HepG2 (cell line): ENCODE measurements at regions not wholly inside any gene's neighbourhood (a gene's known extent, or its start where the extent isn't known, plus 50 kb on each side); places are given as distances from the start of the nearest gene placed in this dataset.

Experiments used
- FLYWCH1 ChIP-seq: sonication (generic); formaldehyde crosslinking; IDR thresholded peaks from 2 replicates; pipeline ENCODE4 v1.8.1; 2023; ENCODE audit warnings: mild to moderate bottlenecking, missing genetic modification reagents
- GABPA ChIP-seq, 2 experiments: IDR thresholded peaks; 2 replicates each; pipeline ENCODE4 v1.6.1; 2011 to 2016; ENCODE audit warnings: low read depth in 2 of 2, low read length in 1 of 2, missing biosample characterization in 1 of 2, missing genetic modification characterization in 1 of 2
- HNF4A ChIP-seq: sonication (generic); formaldehyde crosslinking; IDR thresholded peaks from 2 replicates; pipeline ENCODE4 v1.4.0; 2020; ENCODE audit warnings: missing genetic modification reagents
- IRF2 ChIP-seq: IDR thresholded peaks from 2 replicates; pipeline ENCODE4 v1.6.1; 2018; ENCODE audit warnings: missing genetic modification reagents, missing compliant biosample characterization
- KDM3A ChIP-seq: IDR thresholded peaks from 2 replicates; pipeline ENCODE4 v1.6.1; 2018; ENCODE audit warnings: low read depth, missing compliant biosample characterization
- MED1 ChIP-seq: sonication (generic); formaldehyde crosslinking; IDR thresholded peaks from 2 replicates; pipeline ENCODE4 v1.4.0; 2020; ENCODE audit warnings: missing genetic modification reagents
- PITX1 ChIP-seq: sonication (generic); formaldehyde crosslinking; IDR thresholded peaks from 2 replicates; pipeline ENCODE4 v1.5.1; 2020; ENCODE audit warnings: mild to moderate bottlenecking, missing genetic modification reagents
- RBM22 ChIP-seq: fragments of 200-400 bp; formaldehyde crosslinking; optimal IDR thresholded peaks from 2 replicates; pipeline ENCODE3; 2017; ENCODE audit warnings: mild to moderate bottlenecking, low read length, moderate library complexity
- SNAPC2 ChIP-seq: sonication (generic); formaldehyde crosslinking; IDR thresholded peaks from 2 replicates; pipeline ENCODE4 v1.8.1; 2022; ENCODE audit warnings: mild to moderate bottlenecking, missing genetic modification reagents
- SOX5 ChIP-seq: IDR thresholded peaks from 2 replicates; pipeline ENCODE4 v1.6.1; 2016; ENCODE audit warnings: borderline replicate concordance
- SRSF9 ChIP-seq: fragments of 200-400 bp; formaldehyde crosslinking; IDR thresholded peaks from 2 replicates; pipeline ENCODE4 v1.6.1; 2018; ENCODE audit warnings: borderline replicate concordance, mild to moderate bottlenecking, low read depth, low read length; ENCODE audit not compliant: insufficient read depth, poor library complexity, severe bottlenecking
- ZNF34 ChIP-seq: sonication (generic); formaldehyde crosslinking; IDR thresholded peaks from 2 replicates; pipeline ENCODE4 v1.4.0; 2020; ENCODE audit warnings: mild to moderate bottlenecking, missing genetic modification reagents, borderline replicate concordance
- ZNF713 ChIP-seq: sonication (generic); formaldehyde crosslinking; IDR thresholded peaks from 2 replicates; pipeline ENCODE4 v1.4.0; 2020; ENCODE audit warnings: mild to moderate bottlenecking, missing genetic modification reagents
- ZNF720 ChIP-seq: sonication (generic); formaldehyde crosslinking; IDR thresholded peaks from 2 replicates; pipeline ENCODE4 v1.4.0; 2020; ENCODE audit warnings: missing genetic modification reagents
- ZNF746 ChIP-seq: sonication (generic); formaldehyde crosslinking; IDR thresholded peaks from 2 replicates; pipeline ENCODE4 v1.8.0; 2022; ENCODE audit warnings: mild to moderate bottlenecking, missing genetic modification reagents
- TF ChIP-seq, protein P1 (sequence below): sonication (generic); formaldehyde crosslinking; IDR thresholded peaks from 2 replicates; pipeline ENCODE4 v1.4.0; 2020; ENCODE audit warnings: missing genetic modification reagents
- TF ChIP-seq, protein P2 (sequence below): IDR thresholded peaks from 2 replicates; pipeline ENCODE4 v1.6.1; 2016; ENCODE audit warnings: missing biosample characterization, missing genetic modification reagents, low read depth
- TF ChIP-seq, protein P3 (sequence below): IDR thresholded peaks from 2 replicates; pipeline ENCODE4 v1.6.1; 2018; ENCODE audit warnings: missing genetic modification reagents
- TF ChIP-seq, protein P4 (sequence below): sonication (generic); formaldehyde crosslinking; IDR thresholded peaks from 2 replicates; pipeline ENCODE4 v1.8.0; 2022; ENCODE audit warnings: mild to moderate bottlenecking, missing genetic modification reagents, moderate library complexity
- TF ChIP-seq, protein P5 (sequence below): sonication (generic); formaldehyde crosslinking; IDR thresholded peaks from 2 replicates; pipeline ENCODE4 v1.4.0; 2020; ENCODE audit warnings: missing genetic modification reagents, borderline replicate concordance

DNA sequence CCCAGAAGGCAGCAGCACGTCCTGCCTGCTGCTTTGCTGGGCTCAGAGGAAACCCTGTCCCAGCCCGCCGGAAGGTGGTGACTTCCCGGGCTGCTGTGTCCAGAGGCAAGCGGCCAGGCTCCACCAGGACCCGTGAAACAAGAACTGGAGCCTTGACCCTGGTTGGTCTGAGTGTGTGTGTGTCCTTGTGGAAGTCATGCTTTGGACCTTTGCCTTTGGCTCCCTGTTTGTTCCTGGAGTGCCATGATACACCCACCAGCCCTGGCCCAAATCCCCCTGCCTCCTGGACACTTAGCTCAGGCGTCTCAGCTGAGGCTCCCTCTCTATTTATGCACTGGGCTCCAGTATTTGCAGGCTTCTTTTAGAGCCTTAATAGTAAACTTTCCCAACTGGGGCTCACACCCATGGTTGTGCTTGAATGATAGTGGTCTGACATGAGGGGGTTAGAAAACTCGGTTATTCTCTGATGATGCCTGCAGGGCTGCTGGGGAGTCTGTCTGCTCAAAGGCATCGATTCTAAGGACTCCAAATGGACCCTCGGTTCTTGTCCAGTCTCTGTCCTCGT, 72.2 kb downstream of the C9orf50 start (continued):
- TF ChIP-seq, protein P1, sequence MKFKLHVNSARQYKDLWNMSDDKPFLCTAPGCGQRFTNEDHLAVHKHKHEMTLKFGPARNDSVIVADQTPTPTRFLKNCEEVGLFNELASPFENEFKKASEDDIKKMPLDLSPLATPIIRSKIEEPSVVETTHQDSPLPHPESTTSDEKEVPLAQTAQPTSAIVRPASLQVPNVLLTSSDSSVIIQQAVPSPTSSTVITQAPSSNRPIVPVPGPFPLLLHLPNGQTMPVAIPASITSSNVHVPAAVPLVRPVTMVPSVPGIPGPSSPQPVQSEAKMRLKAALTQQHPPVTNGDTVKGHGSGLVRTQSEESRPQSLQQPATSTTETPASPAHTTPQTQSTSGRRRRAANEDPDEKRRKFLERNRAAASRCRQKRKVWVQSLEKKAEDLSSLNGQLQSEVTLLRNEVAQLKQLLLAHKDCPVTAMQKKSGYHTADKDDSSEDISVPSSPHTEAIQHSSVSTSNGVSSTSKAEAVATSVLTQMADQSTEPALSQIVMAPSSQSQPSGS (CRISPR knock-in tag) = peak; percentile 13; the same call in 1 of the 2 replicates
- TF ChIP-seq HNF4A (CRISPR knock-in tag) (peak; percentile 76), ZNF34 (no peak), ZNF720 (CRISPR knock-in tag) (no peak), ZNF713 (CRISPR knock-in tag) (no peak), KDM3A (CRISPR knock-in tag) (0 out of 2 replicates have a peak, but pooled peaks have one; percentile 40), IRF2 (CRISPR knock-in tag) (0 out of 2 replicates have a peak, but pooled peaks have one; percentile 25), PITX1 (CRISPR knock-in tag) (no peak), RBM22 (no peak), SOX5 (peak; percentile 22; the same call in 1 of the 2 replicates), ZNF746 (CRISPR knock-in tag) (no peak), FLYWCH1 (CRISPR knock-in tag) (no peak), SNAPC2 (CRISPR knock-in tag) (no peak), MED1 (CRISPR knock-in tag) (peak; percentile 72), SRSF9 (no peak), GABPA (IDR thresholded peaks at IDR 0.05; ENCODE audit: low read depth, low read length) (no peak), GABPA (CRISPR knock-in tag; IDR thresholded peaks at IDR 0.05; ENCODE audit: low read depth) (peak; percentile 30)
- TF ChIP-seq, protein P2, sequence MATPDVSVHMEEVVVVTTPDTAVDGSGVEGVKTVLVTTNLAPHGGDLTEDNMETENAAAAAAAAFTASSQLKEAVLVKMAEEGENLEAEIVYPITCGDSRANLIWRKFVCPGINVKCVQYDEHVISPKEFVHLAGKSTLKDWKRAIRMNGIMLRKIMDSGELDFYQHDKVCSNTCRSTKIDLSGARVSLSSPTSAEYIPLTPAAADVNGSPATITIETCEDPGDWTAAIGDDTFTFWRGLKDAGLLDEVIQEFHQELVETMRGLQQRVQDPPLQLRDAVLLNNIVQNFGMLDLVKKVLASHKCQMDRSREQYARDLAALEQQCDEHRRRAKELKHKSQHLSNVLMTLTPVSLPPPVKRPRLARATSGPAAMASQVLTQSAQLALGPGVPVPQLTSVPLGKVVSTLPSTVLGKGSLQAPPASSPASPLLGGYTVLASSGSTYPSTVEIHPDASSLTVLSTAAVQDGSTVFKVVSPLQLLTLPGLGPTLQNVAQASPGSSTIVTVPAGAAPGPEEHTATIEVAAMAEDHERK (CRISPR knock-in tag) = no peak
- TF ChIP-seq, protein P3, sequence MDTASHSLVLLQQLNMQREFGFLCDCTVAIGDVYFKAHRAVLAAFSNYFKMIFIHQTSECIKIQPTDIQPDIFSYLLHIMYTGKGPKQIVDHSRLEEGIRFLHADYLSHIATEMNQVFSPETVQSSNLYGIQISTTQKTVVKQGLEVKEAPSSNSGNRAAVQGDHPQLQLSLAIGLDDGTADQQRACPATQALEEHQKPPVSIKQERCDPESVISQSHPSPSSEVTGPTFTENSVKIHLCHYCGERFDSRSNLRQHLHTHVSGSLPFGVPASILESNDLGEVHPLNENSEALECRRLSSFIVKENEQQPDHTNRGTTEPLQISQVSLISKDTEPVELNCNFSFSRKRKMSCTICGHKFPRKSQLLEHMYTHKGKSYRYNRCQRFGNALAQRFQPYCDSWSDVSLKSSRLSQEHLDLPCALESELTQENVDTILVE = no peak
- TF ChIP-seq, protein P4, sequence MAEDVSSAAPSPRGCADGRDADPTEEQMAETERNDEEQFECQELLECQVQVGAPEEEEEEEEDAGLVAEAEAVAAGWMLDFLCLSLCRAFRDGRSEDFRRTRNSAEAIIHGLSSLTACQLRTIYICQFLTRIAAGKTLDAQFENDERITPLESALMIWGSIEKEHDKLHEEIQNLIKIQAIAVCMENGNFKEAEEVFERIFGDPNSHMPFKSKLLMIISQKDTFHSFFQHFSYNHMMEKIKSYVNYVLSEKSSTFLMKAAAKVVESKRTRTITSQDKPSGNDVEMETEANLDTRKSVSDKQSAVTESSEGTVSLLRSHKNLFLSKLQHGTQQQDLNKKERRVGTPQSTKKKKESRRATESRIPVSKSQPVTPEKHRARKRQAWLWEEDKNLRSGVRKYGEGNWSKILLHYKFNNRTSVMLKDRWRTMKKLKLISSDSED = no peak
- TF ChIP-seq, protein P5, sequence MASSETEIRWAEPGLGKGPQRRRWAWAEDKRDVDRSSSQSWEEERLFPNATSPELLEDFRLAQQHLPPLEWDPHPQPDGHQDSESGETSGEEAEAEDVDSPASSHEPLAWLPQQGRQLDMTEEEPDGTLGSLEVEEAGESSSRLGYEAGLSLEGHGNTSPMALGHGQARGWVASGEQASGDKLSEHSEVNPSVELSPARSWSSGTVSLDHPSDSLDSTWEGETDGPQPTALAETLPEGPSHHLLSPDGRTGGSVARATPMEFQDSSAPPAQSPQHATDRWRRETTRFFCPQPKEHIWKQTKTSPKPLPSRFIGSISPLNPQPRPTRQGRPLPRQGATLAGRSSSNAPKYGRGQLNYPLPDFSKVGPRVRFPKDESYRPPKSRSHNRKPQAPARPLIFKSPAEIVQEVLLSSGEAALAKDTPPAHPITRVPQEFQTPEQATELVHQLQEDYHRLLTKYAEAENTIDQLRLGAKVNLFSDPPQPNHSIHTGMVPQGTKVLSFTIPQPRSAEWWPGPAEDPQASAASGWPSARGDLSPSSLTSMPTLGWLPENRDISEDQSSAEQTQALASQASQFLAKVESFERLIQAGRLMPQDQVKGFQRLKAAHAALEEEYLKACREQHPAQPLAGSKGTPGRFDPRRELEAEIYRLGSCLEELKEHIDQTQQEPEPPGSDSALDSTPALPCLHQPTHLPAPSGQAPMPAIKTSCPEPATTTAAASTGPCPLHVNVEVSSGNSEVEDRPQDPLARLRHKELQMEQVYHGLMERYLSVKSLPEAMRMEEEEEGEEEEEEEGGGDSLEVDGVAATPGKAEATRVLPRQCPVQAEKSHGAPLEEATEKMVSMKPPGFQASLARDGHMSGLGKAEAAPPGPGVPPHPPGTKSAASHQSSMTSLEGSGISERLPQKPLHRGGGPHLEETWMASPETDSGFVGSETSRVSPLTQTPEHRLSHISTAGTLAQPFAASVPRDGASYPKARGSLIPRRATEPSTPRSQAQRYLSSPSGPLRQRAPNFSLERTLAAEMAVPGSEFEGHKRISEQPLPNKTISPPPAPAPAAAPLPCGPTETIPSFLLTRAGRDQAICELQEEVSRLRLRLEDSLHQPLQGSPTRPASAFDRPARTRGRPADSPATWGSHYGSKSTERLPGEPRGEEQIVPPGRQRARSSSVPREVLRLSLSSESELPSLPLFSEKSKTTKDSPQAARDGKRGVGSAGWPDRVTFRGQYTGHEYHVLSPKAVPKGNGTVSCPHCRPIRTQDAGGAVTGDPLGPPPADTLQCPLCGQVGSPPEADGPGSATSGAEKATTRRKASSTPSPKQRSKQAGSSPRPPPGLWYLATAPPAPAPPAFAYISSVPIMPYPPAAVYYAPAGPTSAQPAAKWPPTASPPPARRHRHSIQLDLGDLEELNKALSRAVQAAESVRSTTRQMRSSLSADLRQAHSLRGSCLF (CRISPR knock-in tag) = no peak
